Caki2 (cell line): ENCODE measurements at regions not wholly inside any gene's neighbourhood (a gene's known extent, or its start where the extent isn't known, plus 50 kb on each side); places are given as distances from the start of the nearest gene placed in this dataset.

Source experiments
- DNase-seq: peaks from one replicate; pipeline ENCODE4 v3.0.0-alpha.2; 2015; ENCODE audit warnings: low read depth
- in situ Hi-C: cut with HindIII; loops from 2 replicates; pipeline ENCODE4 v1.10.0; 2016; ENCODE audit warnings: low sequenced_read_pairs, low pct_unique_long_range_greater_than_20kb, mixed read lengths

DNA sequence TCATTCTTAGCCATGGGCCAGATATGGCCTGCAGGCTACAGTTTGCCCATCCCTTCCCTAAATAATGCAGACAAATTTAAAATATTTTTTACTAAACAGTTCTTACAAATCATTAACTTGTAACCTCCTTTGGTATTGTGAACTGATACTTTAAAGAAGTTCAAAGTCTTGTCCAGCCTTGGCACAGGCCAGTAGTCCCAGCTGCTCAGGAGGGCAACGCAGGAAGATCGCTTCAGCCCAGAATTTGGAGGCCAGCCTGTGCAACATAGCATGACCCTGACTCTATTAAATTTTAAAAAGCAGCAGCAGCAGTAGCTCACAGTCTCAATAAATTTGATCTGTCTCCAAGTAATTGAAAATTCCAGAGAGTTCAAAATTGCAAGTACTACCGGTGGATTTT, 83.7 kb upstream of the ARHGAP32 start:
- no peak for DNase-seq

DNA sequence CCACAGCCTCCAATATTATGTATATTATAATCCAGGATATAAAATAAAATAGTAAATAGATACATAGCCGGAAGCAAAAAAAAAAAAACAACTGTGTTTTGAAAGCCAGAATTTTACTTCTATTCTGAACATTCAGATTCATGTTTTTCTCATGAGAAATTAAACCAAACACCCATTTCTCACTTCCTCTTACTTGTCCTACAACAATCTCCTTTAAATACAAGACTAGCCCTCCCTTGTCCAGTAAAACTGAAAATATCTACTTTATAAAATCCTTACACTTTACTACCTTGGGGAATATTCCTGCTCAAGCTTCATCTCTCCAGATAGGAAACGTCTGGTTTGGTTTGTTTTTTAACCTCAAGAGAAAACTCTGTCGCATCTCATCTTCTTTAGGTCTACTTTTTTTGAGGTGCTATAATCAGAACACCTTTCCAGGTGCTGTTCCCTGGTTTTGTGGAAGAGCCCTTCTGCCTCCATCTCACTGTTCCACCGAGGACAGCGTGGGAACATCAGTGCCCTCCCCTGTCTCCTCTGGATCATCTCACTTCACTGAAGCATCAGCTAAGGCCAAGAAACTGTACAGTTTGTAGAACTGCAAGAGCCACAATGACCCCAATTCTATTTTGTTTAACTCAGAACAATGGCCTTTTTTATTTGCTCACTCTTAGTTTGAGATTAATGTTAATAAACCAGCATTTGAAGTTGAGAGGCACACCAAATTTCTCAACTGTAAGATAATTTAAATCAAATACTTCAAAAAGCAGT, 82.0 kb upstream of the ARHGAP32 start:
- no peak for DNase-seq
- in situ Hi-C loops, result no loop called here

More for the DNA sequence above, 83.7 kb upstream of the ARHGAP32 start:
- in situ Hi-C loops, result no loop called here

DNA sequence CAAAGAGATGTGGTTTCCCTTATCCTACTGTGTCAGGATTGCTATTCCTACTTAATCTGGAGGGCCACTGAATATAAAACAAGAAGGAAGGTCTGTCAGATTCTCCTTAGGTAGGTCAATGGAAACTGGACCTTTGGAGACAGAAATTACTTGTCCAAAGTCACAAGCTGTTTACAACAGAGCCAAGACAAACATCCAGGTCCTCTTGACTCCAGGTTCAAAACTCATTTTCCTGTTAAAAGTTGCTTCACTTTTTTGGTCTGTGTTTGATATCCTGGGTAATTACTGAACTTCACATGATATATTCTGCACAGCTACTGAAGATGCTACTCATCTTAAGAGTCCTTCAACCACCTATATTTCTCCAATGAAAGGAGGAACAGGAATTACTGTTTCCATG, 81.2 kb upstream of the ARHGAP32 start:
- no peak for DNase-seq
- in situ Hi-C loops, result no loop called here

DNA sequence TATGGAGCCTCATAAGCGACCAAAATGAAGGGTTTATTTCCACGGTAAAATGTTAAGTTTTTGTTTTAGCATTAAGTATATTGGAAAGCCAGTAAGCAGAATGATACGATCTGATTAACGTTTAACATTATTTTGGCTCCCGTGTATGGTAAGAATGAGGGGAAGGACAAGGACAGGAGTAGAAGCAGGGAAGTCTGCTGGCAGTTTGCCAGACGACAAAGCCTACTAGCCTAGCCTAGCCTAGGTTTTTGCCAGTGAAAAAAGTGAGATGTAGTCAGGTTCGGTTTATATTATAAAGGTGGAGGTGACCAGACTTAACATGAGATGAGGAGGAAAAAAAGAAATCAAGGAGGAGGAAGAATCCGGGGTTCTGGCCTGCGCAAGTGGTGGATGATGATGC, 78.9 kb upstream of the ARHGAP32 start:
- no peak for DNase-seq
- in situ Hi-C loops, result no loop called here

DNA sequence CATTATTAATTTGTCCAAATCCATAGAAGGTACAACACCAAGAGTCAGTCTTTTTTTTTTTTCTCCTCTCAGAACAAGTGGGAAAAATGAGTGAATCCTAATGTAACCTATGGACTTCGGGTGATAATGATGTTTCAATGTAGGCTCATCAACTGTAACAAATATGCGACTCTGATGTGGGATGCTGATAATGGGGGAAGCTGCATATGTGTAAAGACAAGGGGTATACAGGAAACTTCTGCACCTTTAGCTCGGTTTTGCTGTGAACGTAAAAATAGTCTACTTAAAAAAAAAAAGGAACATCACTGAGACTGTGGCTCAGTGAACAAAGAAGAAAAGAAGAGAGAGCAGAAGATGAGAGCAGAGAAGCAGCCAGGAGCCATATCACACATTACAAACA, 78.3 kb upstream of the ARHGAP32 start:
- DNase-seq, result no peak
- in situ Hi-C loops, result no loop called here

DNA sequence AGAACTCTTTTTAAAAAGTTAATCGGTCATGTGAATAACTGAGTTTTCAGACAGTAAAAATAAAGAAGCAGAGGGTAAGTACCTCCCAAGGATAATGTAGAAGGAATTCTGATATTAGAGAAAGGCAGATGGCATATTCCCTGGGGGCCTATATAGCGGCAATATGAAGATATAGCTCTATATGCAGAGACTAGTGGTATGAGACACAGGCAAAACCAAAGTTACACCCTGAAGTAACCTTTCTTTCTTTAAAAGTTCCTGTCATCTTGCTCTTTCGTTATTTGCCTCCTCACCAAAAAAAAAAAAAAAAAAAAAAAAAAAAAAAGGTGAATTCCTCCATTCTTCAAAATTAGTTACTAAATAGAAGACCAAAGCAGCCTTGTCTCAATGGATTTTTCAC, 76.2 kb upstream of the ARHGAP32 start:
- in situ Hi-C loops, result no loop called here
- no peak for DNase-seq

DNA sequence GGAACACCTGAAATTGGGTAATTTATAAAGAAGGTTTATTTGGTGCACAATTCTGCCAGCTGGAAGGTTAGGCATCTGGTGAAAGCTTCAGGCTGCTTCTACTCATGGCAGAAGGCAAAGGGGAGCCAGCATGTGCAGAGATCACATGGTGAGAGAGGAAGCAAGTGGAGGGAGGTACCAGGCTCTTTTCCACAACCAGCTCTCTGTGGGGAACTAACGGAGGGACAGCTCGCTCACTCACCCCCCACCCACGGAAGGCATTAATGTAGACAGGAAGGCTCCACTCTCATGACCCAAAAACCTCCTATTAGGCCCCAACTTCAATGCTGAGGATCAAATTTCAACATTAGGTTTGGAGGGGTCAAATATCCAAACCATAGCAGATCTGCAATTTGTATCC, 75.6 kb upstream of the ARHGAP32 start:
- no peak for DNase-seq
- in situ Hi-C loops, result no loop called here

DNA sequence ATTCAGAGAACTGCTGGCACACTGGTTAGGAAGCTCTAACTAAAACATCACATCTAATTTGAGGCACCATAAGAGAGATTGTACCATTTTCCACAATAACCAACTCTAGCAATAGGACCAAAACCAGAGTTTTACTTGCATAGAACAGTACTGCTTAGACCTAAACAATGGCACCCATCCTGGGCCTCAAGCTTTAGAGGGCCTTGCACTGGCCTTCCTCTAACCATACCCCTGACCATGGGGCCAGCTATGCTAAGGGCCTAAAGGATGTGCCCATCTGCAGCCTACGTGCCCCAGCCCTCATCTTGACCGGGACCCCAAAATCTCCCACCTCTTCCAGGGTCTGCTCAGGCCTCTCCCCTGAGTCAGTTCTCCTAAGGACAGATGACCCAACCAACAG, 74.4 kb upstream of the ARHGAP32 start:
- DNase-seq, result no peak
- in situ Hi-C loops, result no loop called here

DNA sequence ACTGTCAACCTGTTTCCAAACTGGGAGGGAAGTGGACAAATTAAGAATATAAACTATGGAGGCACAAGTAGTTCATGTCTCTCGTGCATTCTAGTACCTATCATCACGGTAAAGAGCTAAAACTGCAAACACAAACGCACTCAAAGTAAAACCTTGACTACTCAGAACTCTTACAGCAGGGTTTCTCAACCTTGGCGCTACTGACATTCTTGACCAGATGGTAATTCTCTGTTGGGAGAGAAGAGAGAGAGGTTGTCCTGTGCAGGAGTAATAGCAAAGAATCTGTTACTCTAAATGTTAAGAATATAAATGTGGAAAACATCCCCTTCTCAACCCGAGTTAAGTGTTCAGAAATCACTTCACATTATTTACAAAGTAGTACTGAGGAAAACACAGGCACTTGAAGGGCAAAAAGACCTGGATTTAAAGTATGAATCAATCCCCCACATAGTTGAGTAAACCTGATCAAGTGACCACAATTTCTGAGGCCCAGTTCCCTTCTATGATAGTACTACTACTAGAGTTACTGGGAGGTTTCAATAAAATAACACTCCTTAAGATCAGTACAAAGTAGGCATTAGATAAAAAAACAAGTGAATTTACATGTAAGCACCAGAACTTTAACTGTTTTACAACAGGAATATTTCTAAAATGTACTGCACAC, 73.1 kb upstream of the ARHGAP32 start:
- no peak for DNase-seq
- in situ Hi-C loops, result no loop called here

DNA sequence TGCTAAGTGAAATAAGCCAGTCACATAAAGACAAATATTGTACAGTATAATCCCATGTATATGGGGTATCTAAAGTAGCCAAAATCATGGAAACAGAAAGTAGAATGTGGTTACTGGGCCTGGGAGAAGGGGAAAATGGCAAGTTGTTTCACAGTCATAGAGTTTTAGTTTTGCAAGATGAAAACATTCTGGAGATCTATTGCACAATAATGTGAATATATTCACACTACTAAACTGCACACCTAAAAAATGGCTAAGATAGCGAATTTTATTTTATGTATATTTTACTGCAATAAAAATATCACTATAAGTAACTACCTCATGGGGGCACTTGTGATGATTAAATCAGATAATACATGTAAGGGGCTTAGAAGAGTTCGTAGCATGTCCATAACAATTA, 72.0 kb upstream of the ARHGAP32 start:
- in situ Hi-C loops, result no loop called here
- DNase-seq, result no peak

DNA sequence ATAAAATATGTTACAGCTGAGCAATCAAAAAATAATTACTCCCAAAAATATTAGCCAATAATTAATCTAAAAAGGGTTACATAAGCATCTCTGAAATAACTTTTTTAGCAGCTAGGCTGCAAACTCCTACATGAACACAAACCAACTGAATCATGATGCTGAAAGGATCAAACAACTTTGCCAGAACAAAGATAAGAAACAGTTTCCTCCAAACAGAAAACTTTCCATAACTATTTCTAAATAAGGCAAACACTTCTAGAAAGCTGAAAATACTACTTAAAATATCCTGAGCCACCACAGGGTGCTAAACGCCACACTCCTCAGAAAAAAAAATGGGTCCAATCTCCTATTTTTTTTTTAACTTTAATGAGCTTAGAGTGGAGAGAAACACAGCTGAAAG, 68.6 kb upstream of the ARHGAP32 start:
- DNase-seq, result no peak
- in situ Hi-C loops, result no loop called here

DNA sequence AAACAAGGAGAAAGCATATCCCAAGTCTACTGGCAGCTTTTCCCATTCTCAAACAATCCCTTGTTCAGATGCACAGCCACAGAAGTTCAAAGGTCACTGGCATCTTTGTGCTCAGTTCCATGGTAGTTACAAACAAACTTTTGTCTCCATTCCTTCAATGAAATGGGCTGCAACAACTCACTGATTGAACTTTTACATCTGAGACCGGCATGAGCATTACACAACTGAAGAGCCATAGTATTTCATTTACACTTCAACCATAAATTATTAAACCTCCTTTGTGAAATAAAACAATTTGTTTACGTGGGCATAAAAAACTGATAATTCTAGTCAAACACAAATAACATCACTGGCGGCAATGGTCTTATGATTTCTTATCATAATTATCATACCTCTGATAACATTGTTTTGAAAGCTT, 67.8 kb upstream of the ARHGAP32 start:
- DNase-seq, result no peak
- in situ Hi-C loops, result no loop called here

DNA sequence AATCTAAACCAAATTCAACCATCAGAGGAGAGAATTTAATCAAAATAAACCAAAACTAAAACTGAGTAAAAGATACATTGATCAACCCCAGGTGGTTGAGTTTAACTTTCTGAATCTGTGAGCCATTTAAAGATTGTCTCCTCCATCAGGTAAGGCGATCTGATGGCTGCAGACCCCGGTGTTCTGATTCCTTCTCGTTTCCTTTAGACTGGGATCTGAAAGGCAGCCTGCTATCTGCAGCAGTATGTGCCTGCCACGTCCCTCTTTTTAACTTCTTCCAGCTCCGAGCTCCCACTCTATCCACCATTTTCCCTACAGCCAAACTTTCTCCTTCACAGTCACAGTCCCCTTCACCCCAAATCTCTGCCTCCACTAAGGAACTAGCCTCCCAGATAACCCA, 66.1 kb upstream of the ARHGAP32 start:
- in situ Hi-C loops, result no loop called here
- no peak for DNase-seq

DNA sequence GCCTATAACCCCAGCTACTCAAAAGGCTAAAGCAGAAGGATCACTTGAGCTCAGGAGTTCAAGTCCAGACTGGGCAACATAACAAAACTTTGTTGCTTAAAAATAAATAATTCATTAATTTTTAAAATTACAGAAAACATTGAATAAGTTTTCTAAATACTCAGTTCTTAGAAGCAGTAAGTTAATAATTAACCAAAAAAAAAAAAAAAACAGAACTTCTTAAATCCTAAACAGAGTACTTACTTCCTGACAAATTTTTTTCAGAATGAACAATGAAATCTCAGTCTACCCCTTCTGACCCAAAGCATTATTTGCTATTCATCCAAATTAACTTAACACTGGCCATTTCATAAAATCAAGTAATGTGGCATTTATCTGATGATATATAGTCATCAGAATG, 65.4 kb upstream of the ARHGAP32 start:
- no peak for DNase-seq

DNA sequence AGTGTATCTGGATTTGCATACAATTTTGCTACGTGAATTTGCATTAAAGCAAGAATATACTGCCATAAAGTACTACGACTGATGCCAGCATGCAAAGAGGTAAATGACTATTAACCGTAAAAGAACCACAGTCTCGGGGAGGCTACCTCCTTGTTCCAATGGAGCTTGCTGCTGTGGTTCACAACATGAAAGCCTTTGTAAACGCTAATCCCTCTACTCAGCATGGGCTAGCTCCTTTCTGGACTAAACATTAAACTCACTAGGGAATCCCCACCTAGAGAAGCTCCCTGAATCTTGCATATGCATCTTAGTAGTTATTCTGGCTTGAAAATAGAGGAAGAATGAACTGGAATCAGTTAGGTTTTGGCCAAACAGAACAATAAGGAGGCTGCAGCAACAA, 60.5 kb upstream of the ARHGAP32 start:
- in situ Hi-C loops, result no loop called here
- DNase-seq, result no peak

More for the DNA sequence above, 65.4 kb upstream of the ARHGAP32 start:
- in situ Hi-C loops, result no loop called here

DNA sequence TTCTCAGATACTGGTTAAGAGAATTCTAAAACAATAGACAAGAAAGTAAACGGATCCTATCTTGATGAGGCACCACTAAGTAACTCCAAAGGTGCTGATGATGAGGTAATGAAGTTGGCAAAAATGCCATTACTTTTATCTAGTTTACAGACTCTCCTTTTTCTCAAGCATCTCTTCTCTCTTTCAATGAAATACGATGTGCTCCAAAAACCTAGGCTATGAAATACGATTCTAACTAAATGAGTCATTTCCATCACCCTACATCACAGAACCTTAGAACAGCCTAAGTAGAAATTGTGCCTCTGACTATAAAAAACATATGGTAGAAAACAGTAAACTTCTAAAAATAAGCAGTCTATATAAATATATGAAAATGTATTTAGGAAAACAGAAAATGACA, 58.9 kb upstream of the ARHGAP32 start:
- DNase-seq, result no peak
- in situ Hi-C loops, result no loop called here

DNA sequence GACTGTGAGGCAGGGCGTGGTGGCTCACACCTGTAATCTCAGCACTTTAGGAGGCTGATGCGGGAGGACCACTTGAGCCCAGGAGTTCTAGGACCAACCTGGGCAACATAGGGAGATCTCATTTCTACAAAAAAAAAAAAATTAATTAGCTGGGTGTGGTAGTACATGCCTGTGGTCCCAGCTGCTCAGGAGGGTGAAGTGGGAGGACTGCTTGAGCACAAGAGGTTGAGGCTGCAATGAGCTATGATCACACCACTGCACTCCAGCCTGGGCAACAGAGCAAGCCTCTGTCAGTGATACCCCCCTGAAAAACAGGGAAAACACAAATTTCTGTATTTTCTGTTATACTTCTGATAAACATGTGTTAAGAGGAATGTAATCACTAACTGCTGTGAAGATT, 57.8 kb upstream of the ARHGAP32 start:
- no peak for DNase-seq
- in situ Hi-C loops, result no loop called here

DNA sequence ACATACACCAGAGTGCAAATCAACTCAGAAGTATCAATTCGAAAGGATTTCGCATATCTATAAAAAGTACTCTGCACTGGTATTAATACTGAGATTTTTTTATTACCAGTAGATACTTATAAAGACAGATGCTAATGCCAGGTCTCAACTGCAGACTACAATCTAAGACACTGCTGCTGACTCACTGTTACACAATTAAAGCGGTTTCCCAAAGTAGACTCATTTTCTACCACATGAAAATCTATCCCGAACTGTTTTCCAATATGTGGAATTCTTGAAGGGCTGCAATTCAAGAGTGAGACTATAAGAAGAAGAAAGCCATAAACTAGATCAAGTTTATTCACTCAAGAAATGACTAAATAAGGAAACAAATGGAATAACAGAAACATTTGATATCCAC, 57.2 kb upstream of the ARHGAP32 start:
- in situ Hi-C loops, result no loop called here
- no peak for DNase-seq

DNA sequence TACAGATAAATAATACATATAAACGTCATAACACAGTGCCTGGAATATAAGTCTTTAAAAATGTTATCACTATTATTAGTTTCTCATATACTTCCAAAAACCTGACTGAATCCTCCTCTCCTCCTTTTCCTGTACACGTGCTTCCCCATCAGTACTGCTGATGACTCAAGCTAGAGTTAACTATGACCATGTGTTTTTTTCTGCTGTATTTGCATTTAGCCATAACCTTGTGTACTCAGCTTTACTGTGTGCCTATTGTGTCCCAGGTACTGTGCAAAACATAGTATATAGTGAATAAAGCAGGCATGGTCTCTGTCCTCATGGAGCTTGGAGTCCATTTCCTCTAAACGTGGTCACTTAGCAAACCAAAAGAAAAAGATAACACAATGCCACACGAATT, 56.5 kb upstream of the ARHGAP32 start:
- in situ Hi-C loops, result no loop called here
- DNase-seq, result peak; percentile 10

DNA sequence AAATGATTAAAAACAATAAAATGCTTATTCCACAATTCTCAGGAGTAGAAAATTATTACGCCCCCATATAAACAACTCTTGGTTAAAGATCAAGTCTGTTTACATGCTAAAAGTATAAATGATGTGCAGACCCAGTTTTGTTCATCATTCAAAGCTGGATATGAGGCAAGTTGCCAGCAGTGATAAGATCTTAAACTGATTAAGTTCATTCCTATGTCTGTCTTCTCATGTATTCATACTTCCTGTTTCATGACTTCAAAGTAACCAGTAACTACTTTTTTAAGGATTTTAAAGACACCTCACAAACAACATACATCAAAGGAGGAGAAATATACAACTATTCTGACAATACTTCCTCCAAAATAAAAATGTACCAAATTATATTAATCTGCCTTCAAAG, 55.0 kb upstream of the ARHGAP32 start:
- in situ Hi-C loops, result no loop called here
- DNase-seq, result no peak
